CD4-positive, alpha-beta T cell treated with Interleukin-15 for 4 hours (primary cell): ENCODE measurements at regions not wholly inside any gene's neighbourhood (a gene's known extent, or its start where the extent isn't known, plus 50 kb on each side); places are given as distances from the start of the nearest gene placed in this dataset.

ENCODE experiments used
- DNase-seq: peaks from one replicate; pipeline ENCODE4 v3.0.0-alpha.2; 2020; ENCODE audit warnings: low spot score

- DNase-seq, result no peak
Observed at GRCh38 chr4:59086410-59086809, 1976.2 kb upstream of the IGFBP7 start.

GRCh38 chr4:59091146-59092142 lies 1981.3 kb upstream of the IGFBP7 start:
- no peak for DNase-seq

GRCh38 chr4:59094505-59094904 lies 1984.3 kb upstream of the IGFBP7 start:
- DNase-seq, result no peak

- DNase-seq, result no peak
Observed at GRCh38 chr4:59102311-59102710, 1992.1 kb upstream of the IGFBP7 start.

GRCh38 chr4:59120287-59120814 lies 2010.2 kb upstream of the IGFBP7 start:
- no peak for DNase-seq

- no peak for DNase-seq
Observed at GRCh38 chr4:59122626-59123025, 2012.4 kb upstream of the IGFBP7 start.

- DNase-seq, result no peak
Observed at GRCh38 chr4:59126159-59126558, 2016.0 kb upstream of the IGFBP7 start.

GRCh38 chr4:59127006-59127405 lies 2016.8 kb upstream of the IGFBP7 start:
- DNase-seq, result no peak

GRCh38 chr4:59127743-59128142 lies 2017.6 kb upstream of the IGFBP7 start:
- no peak for DNase-seq

- no peak for DNase-seq
Observed at GRCh38 chr4:59135248-59135985, 2025.2 kb upstream of the IGFBP7 start.

- DNase-seq, result no peak
Observed at GRCh38 chr4:59161249-59161648, 2038.9 kb upstream of the ADGRL3 start.

- no peak for DNase-seq
Observed at GRCh38 chr4:59175617-59176016, 2024.5 kb upstream of the ADGRL3 start.

- DNase-seq, result no peak
Observed at GRCh38 chr4:59179372-59179771, 2020.8 kb upstream of the ADGRL3 start.

GRCh38 chr4:59180161-59180560 lies 2020.0 kb upstream of the ADGRL3 start:
- no peak for DNase-seq

GRCh38 chr4:59180969-59181368 lies 2019.2 kb upstream of the ADGRL3 start:
- DNase-seq, result no peak

- no peak for DNase-seq
Observed at GRCh38 chr4:59195839-59196238, 2004.3 kb upstream of the ADGRL3 start.

GRCh38 chr4:59200992-59201391 lies 1999.1 kb upstream of the ADGRL3 start:
- no peak for DNase-seq

GRCh38 chr4:59217910-59218631 lies 1982.1 kb upstream of the ADGRL3 start:
- DNase-seq, result no peak

GRCh38 chr4:59222221-59222620 lies 1977.9 kb upstream of the ADGRL3 start:
- no peak for DNase-seq

- DNase-seq, result no peak
Observed at GRCh38 chr4:59223292-59223941, 1976.7 kb upstream of the ADGRL3 start.

GRCh38 chr4:59238212-59238611 lies 1961.9 kb upstream of the ADGRL3 start:
- DNase-seq, result no peak

- DNase-seq, result no peak
Observed at GRCh38 chr4:59240011-59240410, 1960.1 kb upstream of the ADGRL3 start.
